ENCODE measurements at regions not wholly inside any gene's neighbourhood (a gene's known extent, or its start where the extent isn't known, plus 50 kb on each side); places are given as distances from the start of the nearest gene placed in this dataset.
"Not testable (repeated sequence)": the region's sequence is repeated elsewhere in the genome, so short reads cannot be mapped to it uniquely, and the experiment has no call there.

DNA sequence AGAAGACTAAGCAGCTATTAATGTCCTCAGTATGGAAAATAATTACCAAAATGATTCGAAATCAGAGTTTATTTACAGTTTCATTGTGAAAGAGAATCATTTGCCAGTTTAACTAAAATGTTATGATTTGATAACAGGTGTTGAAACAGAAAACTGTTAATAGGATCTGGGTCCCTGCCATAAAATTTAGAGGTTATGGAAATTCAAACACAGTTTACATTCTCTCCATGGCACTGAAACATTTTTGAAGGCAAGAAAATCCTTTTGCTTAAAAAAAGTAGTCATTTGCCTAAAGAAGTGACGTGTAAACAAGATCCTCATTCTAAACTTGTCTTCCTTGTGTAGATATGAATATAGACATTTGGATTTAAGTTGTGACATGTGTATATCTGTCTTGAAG is 743.8 kb downstream of the SLC4A3 start:
- H3K27me3 ChIP-seq (ENCODE audit: insufficient read depth, low read length), result no peaks in the 10 kb centered on the region
- H3K4me3 ChIP-seq (ENCODE audit: insufficient read depth, low read length), result no peak overlapping the region
- H3K4me1 ChIP-seq (ENCODE audit: insufficient read depth, low read length), result no peaks in the 10 kb centered on the region
- no peaks in the 10 kb centered on the region for H4K20me1 ChIP-seq (ENCODE audit: insufficient read depth, low read length)
- no peak overlapping the region for H3K4me2 ChIP-seq (ENCODE audit: insufficient read depth, low read length)
- no peaks in the 10 kb centered on the region for H3K36me3 ChIP-seq (ENCODE audit: insufficient read depth, low read length)
- H3K79me2 ChIP-seq (ENCODE audit: insufficient read depth, low read length), result no peaks in the 10 kb centered on the region
- no peak for DNase-seq (ENCODE audit: insufficient read length, low spot score, missing footprints)
- no peaks in the 10 kb centered on the region for H3K9me3 ChIP-seq (ENCODE audit: low read depth, low read length)
- no peak overlapping the region for H2AFZ ChIP-seq (ENCODE audit: low read length)
- no peak overlapping the region for H3K27ac ChIP-seq (ENCODE audit: low read depth, low read length)
- TF ChIP-seq, protein P1, sequence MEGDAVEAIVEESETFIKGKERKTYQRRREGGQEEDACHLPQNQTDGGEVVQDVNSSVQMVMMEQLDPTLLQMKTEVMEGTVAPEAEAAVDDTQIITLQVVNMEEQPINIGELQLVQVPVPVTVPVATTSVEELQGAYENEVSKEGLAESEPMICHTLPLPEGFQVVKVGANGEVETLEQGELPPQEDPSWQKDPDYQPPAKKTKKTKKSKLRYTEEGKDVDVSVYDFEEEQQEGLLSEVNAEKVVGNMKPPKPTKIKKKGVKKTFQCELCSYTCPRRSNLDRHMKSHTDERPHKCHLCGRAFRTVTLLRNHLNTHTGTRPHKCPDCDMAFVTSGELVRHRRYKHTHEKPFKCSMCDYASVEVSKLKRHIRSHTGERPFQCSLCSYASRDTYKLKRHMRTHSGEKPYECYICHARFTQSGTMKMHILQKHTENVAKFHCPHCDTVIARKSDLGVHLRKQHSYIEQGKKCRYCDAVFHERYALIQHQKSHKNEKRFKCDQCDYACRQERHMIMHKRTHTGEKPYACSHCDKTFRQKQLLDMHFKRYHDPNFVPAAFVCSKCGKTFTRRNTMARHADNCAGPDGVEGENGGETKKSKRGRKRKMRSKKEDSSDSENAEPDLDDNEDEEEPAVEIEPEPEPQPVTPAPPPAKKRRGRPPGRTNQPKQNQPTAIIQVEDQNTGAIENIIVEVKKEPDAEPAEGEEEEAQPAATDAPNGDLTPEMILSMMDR (IDR thresholded peaks at IDR 0.05; ENCODE audit: extremely low read depth, low read depth, low read length), result no peak

- no peak overlapping the region for H3K4me2 ChIP-seq (ENCODE audit: insufficient read depth, low read length)
- no peak overlapping the region for H3K4me3 ChIP-seq (ENCODE audit: insufficient read depth, low read length)
- no peaks in the 10 kb centered on the region for H3K27me3 ChIP-seq (ENCODE audit: insufficient read depth, low read length)
- H3K4me1 ChIP-seq (ENCODE audit: insufficient read depth, low read length), result no peaks in the 10 kb centered on the region
- H4K20me1 ChIP-seq (ENCODE audit: insufficient read depth, low read length), result no peaks in the 10 kb centered on the region
- no peak overlapping the region for H3K27ac ChIP-seq (ENCODE audit: low read depth, low read length)
- no peak overlapping the region for H2AFZ ChIP-seq (ENCODE audit: low read length)
- no peaks in the 10 kb centered on the region for H3K36me3 ChIP-seq (ENCODE audit: insufficient read depth, low read length)
- TF ChIP-seq, protein P1 (IDR thresholded peaks at IDR 0.05; ENCODE audit: extremely low read depth, low read depth, low read length), result no peak
- no peaks in the 10 kb centered on the region for H3K9me3 ChIP-seq (ENCODE audit: low read depth, low read length)
- no peaks in the 10 kb centered on the region for H3K79me2 ChIP-seq (ENCODE audit: insufficient read depth, low read length)
- no peak for DNase-seq (ENCODE audit: insufficient read length, low spot score, missing footprints)
Measured at GRCh38 chr2:220373878-220374277, 746.4 kb downstream of the SLC4A3 start.

GRCh38 chr2:220374282-220374681 is 746.9 kb downstream of the SLC4A3 start:
- Histone ChIP-seq H3K4me1 (ENCODE audit: insufficient read depth, low read length) (no peaks in the 10 kb centered on the region), H3K27ac (ENCODE audit: low read depth, low read length) (no peak overlapping the region), H3K79me2 (ENCODE audit: insufficient read depth, low read length) (no peaks in the 10 kb centered on the region), H3K4me2 (ENCODE audit: insufficient read depth, low read length) (no peak overlapping the region), H2AFZ (ENCODE audit: low read length) (no peak overlapping the region), H3K4me3 (ENCODE audit: insufficient read depth, low read length) (no peak overlapping the region), H3K9me3 (ENCODE audit: low read depth, low read length) (no peaks in the 10 kb centered on the region), H4K20me1 (ENCODE audit: insufficient read depth, low read length) (no peaks in the 10 kb centered on the region), H3K36me3 (ENCODE audit: insufficient read depth, low read length) (no peaks in the 10 kb centered on the region), H3K27me3 (ENCODE audit: insufficient read depth, low read length) (no peaks in the 10 kb centered on the region)
- DNase-seq (ENCODE audit: insufficient read length, low spot score, missing footprints), result no peak
- TF ChIP-seq, protein P1 (IDR thresholded peaks at IDR 0.05; ENCODE audit: extremely low read depth, low read depth, low read length), result no peak

DNA sequence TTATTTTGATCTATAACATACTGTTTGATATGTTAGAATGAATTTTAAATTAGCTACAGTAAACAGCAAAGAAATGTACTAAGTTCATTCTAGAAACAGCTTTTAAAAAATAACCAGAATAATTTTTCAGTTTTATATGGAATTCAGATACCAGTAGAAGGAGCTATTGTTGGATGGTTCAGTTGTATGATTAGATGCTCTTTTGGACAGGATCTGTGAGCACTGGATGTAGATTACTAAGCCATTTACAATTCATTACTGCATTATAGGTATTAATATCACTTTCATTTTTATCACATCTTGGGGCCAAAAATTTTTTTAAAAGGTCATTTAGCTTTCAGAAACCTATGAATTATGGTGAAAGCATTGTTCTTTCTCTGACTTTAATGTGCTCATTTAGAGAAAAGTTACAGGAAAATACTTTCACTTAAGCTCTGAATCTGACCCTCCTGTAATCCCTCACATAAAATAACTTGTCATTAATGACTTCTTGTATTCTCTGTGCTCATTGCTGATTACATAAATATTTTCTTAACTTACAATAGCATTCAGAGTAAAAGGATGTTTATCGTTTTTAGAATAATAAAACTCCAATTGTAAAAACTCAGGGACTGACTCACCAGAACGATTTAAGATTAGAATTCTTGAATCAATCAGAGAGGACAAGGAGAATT is 750.2 kb downstream of the SLC4A3 start:
- Histone ChIP-seq H3K36me3 (ENCODE audit: insufficient read depth, low read length) (no peaks in the 10 kb centered on the region), H3K4me2 (ENCODE audit: insufficient read depth, low read length) (no peak overlapping the region), H3K9me3 (ENCODE audit: low read depth, low read length) (no peaks in the 10 kb centered on the region), H3K27ac (ENCODE audit: low read depth, low read length) (no peak overlapping the region), H3K27me3 (ENCODE audit: insufficient read depth, low read length) (no peaks in the 10 kb centered on the region), H3K79me2 (ENCODE audit: insufficient read depth, low read length) (no peaks in the 10 kb centered on the region), H2AFZ (ENCODE audit: low read length) (no peak overlapping the region), H3K4me1 (ENCODE audit: insufficient read depth, low read length) (no peaks in the 10 kb centered on the region), H4K20me1 (ENCODE audit: insufficient read depth, low read length) (no peaks in the 10 kb centered on the region), H3K4me3 (ENCODE audit: insufficient read depth, low read length) (no peak overlapping the region)
- no peak for DNase-seq (ENCODE audit: insufficient read length, low spot score, missing footprints)
- TF ChIP-seq, protein P1 (IDR thresholded peaks at IDR 0.05; ENCODE audit: extremely low read depth, low read depth, low read length), result no peak

GRCh38 chr2:220387758-220388157 is 760.3 kb downstream of the SLC4A3 start:
- H3K9me3 ChIP-seq (ENCODE audit: low read depth, low read length); H4K20me1 ChIP-seq (ENCODE audit: insufficient read depth, low read length); H3K27ac ChIP-seq (ENCODE audit: low read depth, low read length); H3K4me1 ChIP-seq (ENCODE audit: insufficient read depth, low read length); H2AFZ ChIP-seq (ENCODE audit: low read length); H3K4me2 ChIP-seq (ENCODE audit: insufficient read depth, low read length); DNase-seq (ENCODE audit: insufficient read length, low spot score, missing footprints); H3K27me3 ChIP-seq (ENCODE audit: insufficient read depth, low read length); H3K36me3 ChIP-seq (ENCODE audit: insufficient read depth, low read length); H3K4me3 ChIP-seq (ENCODE audit: insufficient read depth, low read length); H3K79me2 ChIP-seq (ENCODE audit: insufficient read depth, low read length): not testable (repeated sequence)
